GM12878 (cell line): ENCODE measurements at regions not wholly inside any gene's neighbourhood (a gene's known extent, or its start where the extent isn't known, plus 50 kb on each side); places are given as distances from the start of the nearest gene placed in this dataset.

Source experiments
- ATAC-seq: fragments of 200-7000 bp; cut with Tn5 transposase; 3 replicates; pipeline ENCODE4 v1.9.1; 2020; ENCODE audit warnings: mild to moderate bottlenecking, moderate library complexity
- BruUV-seq: library from RNA; stranded (reverse); fragments of 400-500 nt; replicated peaks from 2 replicates; lab custom pipeline; 2021; lab: Mats Ljungman, UMichigan
- CTCF ChIA-PET: fragments of 300-600 bp; sonication (Branson Sonifier 250); formaldehyde crosslinking; extraction: SDS; loops from one replicate; lab custom pipeline; 2021; ENCODE audit warnings: inconsistent platforms; lab: Yijun Ruan, JAX
- POLR2A ChIA-PET: fragments of 350-600 bp; formaldehyde crosslinking; extraction: SDS; loops from one replicate; lab custom pipeline; 2021; ENCODE audit warnings: inconsistent platforms; lab: Charles Lee
- RAD21 ChIA-PET: fragments of 300-600 bp; sonication (Branson Sonifier 250); formaldehyde crosslinking; loops from one replicate; lab custom pipeline; 2023; ENCODE audit warnings: antibody characterized with exemption; ENCODE audit not compliant: unreplicated experiment; lab: Charles Lee
- SMC1A ChIA-PET: fragments of 300-600 bp; sonication (Branson Sonifier 250); formaldehyde crosslinking; loops from one replicate; lab custom pipeline; 2023; ENCODE audit not compliant: unreplicated experiment, uncharacterized antibody; lab: Charles Lee
- DNase-seq: peaks from one replicate; pipeline ENCODE4 v3.0.0-alpha.2; 2011; ENCODE audit warnings: low read depth, low spot score
- FAIRE-seq: peaks from 3 replicates; lab custom pipeline; 2011; peaks lifted over from hg19 to GRCh38; lab: Jason Lieb, UNC
- H2AFZ ChIP-seq: 2 replicates; pipeline ENCODE4 v1.6.0; 2011; ENCODE audit warnings: low read depth, low read length, control low read depth; ENCODE audit not compliant: control insufficient read depth
- H3K27ac ChIP-seq: 2 replicates; pipeline ENCODE4 v1.5.1; 2011; ENCODE audit warnings: control low read depth; ENCODE audit not compliant: control insufficient read depth, insufficient read depth
- H3K27me3 ChIP-seq, 2 experiments: replicated peaks in 1 of 2; 2 replicates each; pipeline versions ENCODE4 v1.6.0 to v1.6.1; 2011; ENCODE audit warnings: low read length in 1 of 2; ENCODE audit not compliant: control insufficient read depth in 2 of 2, insufficient read depth in 2 of 2
- H3K36me3 ChIP-seq, 2 experiments: 2 replicates each; pipeline ENCODE4 v1.5.1; 2011; ENCODE audit warnings: low read length in 1 of 2; ENCODE audit not compliant: control insufficient read depth in 2 of 2, insufficient read depth in 2 of 2
- H3K4me1 ChIP-seq: 2 replicates; pipeline ENCODE4 v1.6.1; 2011; ENCODE audit warnings: mild to moderate bottlenecking, low read length, moderate library complexity, mixed read lengths; ENCODE audit not compliant: control insufficient read depth, insufficient read depth
- H3K4me2 ChIP-seq: 2 replicates; pipeline ENCODE4 v1.6.0; 2011; ENCODE audit warnings: control low read depth; ENCODE audit not compliant: control insufficient read depth, insufficient read depth
- H3K4me3 ChIP-seq: fragments of 200-600 bp; sonication (generic); 2 replicates; pipeline ENCODE4 v1.5.1; 2016
- H3K79me2 ChIP-seq: 2 replicates; pipeline ENCODE4 v1.6.0; 2011; ENCODE audit warnings: low read length; ENCODE audit not compliant: control insufficient read depth, insufficient read depth
- H3K9ac ChIP-seq: 2 replicates; pipeline ENCODE4 v1.8.0; 2011; ENCODE audit warnings: low read length, control low read depth, mixed read lengths; ENCODE audit not compliant: control insufficient read depth, insufficient read depth
- H3K9me3 ChIP-seq: replicated peaks from 3 replicates; pipeline ENCODE4 v1.5.1; 2011; ENCODE audit warnings: mild to moderate bottlenecking, low read length; ENCODE audit not compliant: control insufficient read depth, insufficient read depth
- H4K20me1 ChIP-seq: 2 replicates; pipeline ENCODE4 v1.6.0; 2011; ENCODE audit not compliant: control insufficient read depth, insufficient read depth
- BACH1 ChIP-seq: fragments of 450-650 bp; IDR thresholded peaks from 2 replicates; pipeline ENCODE4 v1.6.1; 2017; ENCODE audit warnings: mild to moderate bottlenecking, borderline replicate concordance
- BHLHE40 ChIP-seq, 2 experiments: fragments of 450-650 bp in 1 of 2; IDR thresholded peaks; 2 replicates each; pipeline ENCODE4 v1.6.1; 2011 to 2017; ENCODE audit warnings: low read depth in 2 of 2, borderline replicate concordance in 1 of 2, improper control_type of control experiment in 1 of 2, low read length in 1 of 2, mild to moderate bottlenecking in 1 of 2
- BMI1 ChIP-seq: fragments of 450-650 bp; IDR thresholded peaks from 2 replicates; pipeline ENCODE4 v1.6.1; 2016; ENCODE audit warnings: mild to moderate bottlenecking, moderate library complexity, borderline replicate concordance
- HDAC2 ChIP-seq: fragments of 200-600 bp; sonication (generic); IDR thresholded peaks from 2 replicates; pipeline ENCODE4 v1.6.1; 2017
- IKZF2 ChIP-seq, 2 experiments: fragments of 450-650 bp; IDR thresholded peaks; 2 replicates each; pipeline ENCODE4 v1.6.1; 2017; ENCODE audit warnings: mild to moderate bottlenecking in 2 of 2, moderate library complexity in 2 of 2
- IRF4 ChIP-seq: IDR thresholded peaks from 2 replicates; pipeline ENCODE4 v1.6.1; 2011; ENCODE audit warnings: low read depth, low read length
- MEF2B ChIP-seq: fragments of 450-650 bp; IDR thresholded peaks from 2 replicates; pipeline ENCODE4 v1.6.1; 2018; ENCODE audit warnings: mild to moderate bottlenecking, moderate library complexity; ENCODE audit not compliant: partially characterized antibody, poor library complexity, severe bottlenecking
- NFXL1 ChIP-seq: fragments of 450-650 bp; IDR thresholded peaks from 2 replicates; pipeline ENCODE4 v1.6.1; 2017; ENCODE audit warnings: antibody characterized with exemption, mild to moderate bottlenecking, borderline replicate concordance
- NR2C2 ChIP-seq: IDR thresholded peaks from 2 replicates; pipeline ENCODE4 v1.6.1; 2011; ENCODE audit warnings: borderline replicate concordance, low read depth; ENCODE audit not compliant: control insufficient read depth, insufficient read length
- RFX5 ChIP-seq: IDR thresholded peaks from 2 replicates; pipeline ENCODE4 v1.6.1; 2011; ENCODE audit warnings: low read depth, low read length, improper control_type of control experiment
- SMARCA5 ChIP-seq: fragments of 450-650 bp; IDR thresholded peaks from 2 replicates; pipeline ENCODE4 v1.6.1; 2017; ENCODE audit warnings: mild to moderate bottlenecking
- SUPT20H ChIP-seq: IDR thresholded peaks from 2 replicates; pipeline ENCODE4 v1.6.1; 2011; ENCODE audit warnings: low read depth, mild to moderate bottlenecking, low read length, moderate library complexity, borderline replicate concordance; ENCODE audit not compliant: control insufficient read depth
- TCF7 ChIP-seq: IDR thresholded peaks from 2 replicates; pipeline ENCODE4 v1.6.1; 2014; ENCODE audit warnings: antibody characterized with exemption, borderline replicate concordance
- ZSCAN29 ChIP-seq: fragments of 450-650 bp; IDR thresholded peaks from 2 replicates; pipeline ENCODE4 v1.6.1; 2017; ENCODE audit warnings: mild to moderate bottlenecking, moderate library complexity
- WGBS: methylation state at CpG from one replicate; pipeline ENCODE4 v1.1.6; 2016; ENCODE audit warnings: low lambda C conversion rate; ENCODE audit not compliant: insufficient replicate concordance, insufficient coverage; ENCODE audit errors: missing lambda C conversion rate; 5-methylcytosine and 5-hydroxymethylcytosine counted together
- in situ Hi-C: fragments of 300-500 bp; cut with MboI; formaldehyde crosslinking; loops from 9 replicates; pipeline ENCODE4 v1.14.3; 2018; ENCODE audit warnings: mixed read lengths
- intact Hi-C: fragments of 100-400 bp; cut with micrococcal nuclease; formaldehyde crosslinking; loops from one replicate; pipeline ENCODE4 v1.14.2; 2022; ENCODE audit not compliant: unreplicated experiment
- TF ChIP-seq, protein P1 (sequence below): fragments of 450-650 bp; formaldehyde crosslinking; IDR thresholded peaks from 2 replicates; pipeline ENCODE4 v1.5.0; 2022; ENCODE audit warnings: mild to moderate bottlenecking, missing genetic modification characterization

DNA sequence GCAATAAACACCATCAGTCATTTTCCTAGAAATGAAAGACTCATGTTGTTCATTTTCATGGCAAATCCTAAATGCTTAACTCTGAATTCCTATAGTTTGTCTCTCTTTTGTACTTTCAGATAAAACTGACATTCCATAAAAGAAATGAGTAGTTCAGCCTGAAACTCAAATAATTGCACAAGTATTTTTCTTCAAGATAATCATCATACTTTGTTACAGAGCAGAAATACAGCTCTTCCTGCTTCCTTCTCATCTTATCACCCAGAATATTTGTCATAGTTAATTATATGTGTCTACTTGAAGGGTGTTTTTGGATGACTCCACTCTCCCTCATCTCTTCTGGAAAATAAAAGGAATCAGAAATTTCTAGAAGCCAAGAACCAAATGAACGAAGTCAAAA, 141.1 kb downstream of the HNMT start:
- ChIA-PET RAD21 (no interaction called here), SMC1A (interaction anchor here (0.7 to 0.8 kb wide), 2 partner anchors 9 to 78 kb away, joined by 3 read pairs; no protein-coding TSS in a partner anchor), POLR2A (no interaction called here), CTCF (interaction anchor here (1.2 kb wide), 1 partner anchor 157 kb away, joined by 3 read pairs; no protein-coding TSS in a partner anchor)
- Histone ChIP-seq H4K20me1 (no peaks in the 10 kb centered on the region), H3K4me1 (no peaks in the 10 kb centered on the region), H3K27me3 (no peaks in the 10 kb centered on the region), H2AFZ (no peak overlapping the region), H3K9me3 (no peaks in the 10 kb centered on the region), H3K4me3 (no peak overlapping the region), H3K4me2 (no peak overlapping the region), H3K36me3 (no peaks in the 10 kb centered on the region), H3K79me2 (no peaks in the 10 kb centered on the region), H3K27ac (no peak overlapping the region), H3K9ac (no peak overlapping the region)
- FAIRE-seq (no peak), ATAC-seq (no peak), DNase-seq (no peak)
- 28% methylated on average over 1 of the region's 1 CpG for WGBS
- no TSS peak for BruUV-seq
- in situ Hi-C loops (no loop called here), intact Hi-C loops (no loop called here)
- TF ChIP-seq BHLHE40 (IDR thresholded peaks at IDR 0.05; ENCODE audit: borderline replicate concordance in 1 of 2, low read depth in 2 of 2, low read length in 1 of 2) = no peak
- no peak for TF ChIP-seq NR2C2
- TF ChIP-seq ZSCAN29 = no peak
- TF ChIP-seq BACH1 = no peak
- TF ChIP-seq, protein P1, sequence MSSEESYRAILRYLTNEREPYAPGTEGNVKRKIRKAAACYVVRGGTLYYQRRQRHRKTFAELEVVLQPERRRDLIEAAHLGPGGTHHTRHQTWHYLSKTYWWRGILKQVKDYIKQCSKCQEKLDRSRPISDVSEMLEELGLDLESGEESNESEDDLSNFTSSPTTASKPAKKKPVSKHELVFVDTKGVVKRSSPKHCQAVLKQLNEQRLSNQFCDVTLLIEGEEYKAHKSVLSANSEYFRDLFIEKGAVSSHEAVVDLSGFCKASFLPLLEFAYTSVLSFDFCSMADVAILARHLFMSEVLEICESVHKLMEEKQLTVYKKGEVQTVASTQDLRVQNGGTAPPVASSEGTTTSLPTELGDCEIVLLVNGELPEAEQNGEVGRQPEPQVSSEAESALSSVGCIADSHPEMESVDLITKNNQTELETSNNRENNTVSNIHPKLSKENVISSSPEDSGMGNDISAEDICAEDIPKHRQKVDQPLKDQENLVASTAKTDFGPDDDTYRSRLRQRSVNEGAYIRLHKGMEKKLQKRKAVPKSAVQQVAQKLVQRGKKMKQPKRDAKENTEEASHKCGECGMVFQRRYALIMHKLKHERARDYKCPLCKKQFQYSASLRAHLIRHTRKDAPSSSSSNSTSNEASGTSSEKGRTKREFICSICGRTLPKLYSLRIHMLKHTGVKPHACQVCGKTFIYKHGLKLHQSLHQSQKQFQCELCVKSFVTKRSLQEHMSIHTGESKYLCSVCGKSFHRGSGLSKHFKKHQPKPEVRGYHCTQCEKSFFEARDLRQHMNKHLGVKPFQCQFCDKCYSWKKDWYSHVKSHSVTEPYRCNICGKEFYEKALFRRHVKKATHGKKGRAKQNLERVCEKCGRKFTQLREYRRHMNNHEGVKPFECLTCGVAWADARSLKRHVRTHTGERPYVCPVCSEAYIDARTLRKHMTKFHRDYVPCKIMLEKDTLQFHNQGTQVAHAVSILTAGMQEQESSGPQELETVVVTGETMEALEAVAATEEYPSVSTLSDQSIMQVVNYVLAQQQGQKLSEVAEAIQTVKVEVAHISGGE = no peak
- TF ChIP-seq IKZF2 (IDR thresholded peaks at IDR 0.05) = no peak
- no peak for TF ChIP-seq IRF4
- TF ChIP-seq NFXL1 = no peak
- TF ChIP-seq BMI1 = no peak
- TF ChIP-seq MEF2B = no peak
- TF ChIP-seq HDAC2 = no peak
- TF ChIP-seq SMARCA5 = no peak
- TF ChIP-seq RFX5 = no peak
- TF ChIP-seq SUPT20H = no peak
- TF ChIP-seq TCF7 = no peak
